GM10266 (cell line): ENCODE measurements at regions not wholly inside any gene's neighbourhood (a gene's known extent, or its start where the extent isn't known, plus 50 kb on each side); places are given as distances from the start of the nearest gene placed in this dataset.

Source experiments
- DNase-seq: peaks from one replicate; pipeline ENCODE4 v3.0.0; 2012; ENCODE audit errors: extremely low spot score
- CTCF ChIP-seq: IDR thresholded peaks from 2 replicates; pipeline ENCODE4 v1.5.1; 2012; ENCODE audit warnings: mild to moderate bottlenecking, low read depth; ENCODE audit not compliant: control insufficient read depth, insufficient read depth; ENCODE audit errors: missing control alignments

GRCh38 chr2:136505462-136505861 is 259.9 kb upstream of the THSD7B start:
- no peak for TF ChIP-seq CTCF
- DNase-seq = no peak

- no peak for DNase-seq
- TF ChIP-seq CTCF = no peak
Measured at GRCh38 chr2:136502660-136503059, 262.7 kb upstream of the THSD7B start.

GRCh38 chr2:136497709-136498108 is 267.6 kb upstream of the THSD7B start:
- no peak for TF ChIP-seq CTCF
- DNase-seq = no peak

GRCh38 chr2:136496966-136497365 is 268.4 kb upstream of the THSD7B start:
- DNase-seq = no peak
- TF ChIP-seq CTCF = no peak

GRCh38 chr2:136495636-136496035 is 269.7 kb upstream of the THSD7B start:
- DNase-seq = no peak
- TF ChIP-seq CTCF = no peak

GRCh38 chr2:136492901-136493300 is 272.4 kb upstream of the THSD7B start:
- no peak for DNase-seq
- TF ChIP-seq CTCF = no peak

GRCh38 chr2:136490100-136490499 is 275.2 kb upstream of the THSD7B start:
- no peak for TF ChIP-seq CTCF

GRCh38 chr2:136487421-136487820 is 277.9 kb upstream of the THSD7B start:
- DNase-seq = no peak
- no peak for TF ChIP-seq CTCF

More at GRCh38 chr2:136490100-136490499, 275.2 kb upstream of the THSD7B start:
- DNase-seq = no peak
